ENCODE measurements at regions not wholly inside any gene's neighbourhood (a gene's known extent, or its start where the extent isn't known, plus 50 kb on each side); places are given as distances from the start of the nearest gene placed in this dataset.

- Histone ChIP-seq H3K36me3 (no peaks in the 10 kb centered on the region), H3K9me3 (no peaks in the 10 kb centered on the region), H3K4me3 (no peak overlapping the region), H3K27me3 (no peaks in the 10 kb centered on the region), H3K4me1 (no peaks in the 10 kb centered on the region), H3K27ac (no peak overlapping the region)
- TF ChIP-seq CTCF (IDR thresholded peaks at IDR 0.05) (no peak), POLR2A (IDR thresholded peaks at IDR 0.05) (no peak)
- no peak for DNase-seq
Measured at GRCh38 chr7:26038201-26038990, 113.6 kb upstream of the NFE2L3 start.

GRCh38 chr7:26040085-26040484, 111.9 kb upstream of the NFE2L3 start:
- no peaks in the 10 kb centered on the region for H3K27me3 ChIP-seq
- H3K9me3 ChIP-seq: no peaks in the 10 kb centered on the region
- H3K27ac ChIP-seq: no peak overlapping the region
- no peaks in the 10 kb centered on the region for H3K36me3 ChIP-seq
- no peak for TF ChIP-seq CTCF (IDR thresholded peaks at IDR 0.05)
- no peak for TF ChIP-seq POLR2A (IDR thresholded peaks at IDR 0.05)
- no peak overlapping the region for H3K4me3 ChIP-seq
- no peaks in the 10 kb centered on the region for H3K4me1 ChIP-seq
- DNase-seq: no peak

- TF ChIP-seq POLR2A (IDR thresholded peaks at IDR 0.05): no peak
- no peak for TF ChIP-seq CTCF (IDR thresholded peaks at IDR 0.05)
- no peaks in the 10 kb centered on the region for H3K36me3 ChIP-seq
Measured at GRCh38 chr7:26042237-26042636, 109.8 kb upstream of the NFE2L3 start.

GRCh38 chr7:26043801-26044200, 108.2 kb upstream of the NFE2L3 start:
- H3K4me3 ChIP-seq: no peak overlapping the region
- no peak for DNase-seq
- TF ChIP-seq CTCF (IDR thresholded peaks at IDR 0.05): no peak
- TF ChIP-seq POLR2A (IDR thresholded peaks at IDR 0.05): no peak

More at GRCh38 chr7:26042237-26042636, 109.8 kb upstream of the NFE2L3 start:
- Histone ChIP-seq H3K9me3 (no peaks in the 10 kb centered on the region), H3K4me1 (peaks cover 0 to 4% (median 0%) of the 10 kb centered on the region in 4 donors), H3K4me3 (no peak overlapping the region), H3K27me3 (no peaks in the 10 kb centered on the region), H3K27ac (no peak overlapping the region)
- DNase-seq: no peak

GRCh38 chr7:26044320-26044719, 107.7 kb upstream of the NFE2L3 start:
- H3K9me3 ChIP-seq: no peaks in the 10 kb centered on the region
- no peaks in the 10 kb centered on the region for H3K36me3 ChIP-seq
- no peak overlapping the region for H3K27ac ChIP-seq
- no peaks in the 10 kb centered on the region for H3K27me3 ChIP-seq
- DNase-seq: no peak
- peaks cover 0 to 4% (median 0%) of the 10 kb centered on the region in 4 donors for H3K4me1 ChIP-seq
- TF ChIP-seq POLR2A (IDR thresholded peaks at IDR 0.05) (no peak), CTCF (IDR thresholded peaks at IDR 0.05) (no peak)
- no peak overlapping the region for H3K4me3 ChIP-seq

More at GRCh38 chr7:26043801-26044200, 108.2 kb upstream of the NFE2L3 start:
- H3K27ac ChIP-seq: no peak overlapping the region
- H3K27me3 ChIP-seq: no peaks in the 10 kb centered on the region
- peaks cover 0 to 4% (median 0%) of the 10 kb centered on the region in 4 donors for H3K4me1 ChIP-seq
- H3K9me3 ChIP-seq: no peaks in the 10 kb centered on the region
- no peaks in the 10 kb centered on the region for H3K36me3 ChIP-seq

Data from Peyer's patch (tissue), 4 donors.